GM18508 (cell line): ENCODE measurements at regions not wholly inside any gene's neighbourhood (a gene's known extent, or its start where the extent isn't known, plus 50 kb on each side); places are given as distances from the start of the nearest gene placed in this dataset.
"Not testable (repeated sequence)": the region's sequence is repeated elsewhere in the genome, so short reads cannot be mapped to it uniquely, and the experiment has no call there.

ENCODE experiments used
- ATAC-seq: cut with Tn5 transposase; IDR thresholded peaks from one replicate; pipeline ENCODE4 v1.9.1; 2021; ENCODE audit warnings: moderate number of reproducible peaks; ENCODE audit not compliant: insufficient read depth, unreplicated experiment

DNA sequence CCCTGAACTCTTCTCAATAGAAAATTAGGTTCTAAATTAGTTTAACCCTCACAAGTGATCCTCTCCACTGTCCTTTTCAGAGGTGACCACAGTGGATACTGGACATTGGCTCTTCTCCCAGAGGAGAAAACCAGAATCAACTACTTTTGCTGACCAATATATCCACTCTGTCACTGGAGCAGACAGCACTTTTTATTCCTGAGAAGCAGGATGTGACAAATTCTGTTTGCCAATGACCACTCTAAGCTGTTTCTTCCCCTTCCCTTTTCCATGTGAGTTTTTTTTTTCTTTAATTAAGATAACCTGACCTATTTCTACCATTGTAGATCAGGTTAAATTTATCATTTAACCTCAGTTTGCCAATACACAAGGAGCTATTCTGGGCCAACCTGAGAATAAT lies 79.7 kb upstream of the ZNF280D start:
- no peak for ATAC-seq

DNA sequence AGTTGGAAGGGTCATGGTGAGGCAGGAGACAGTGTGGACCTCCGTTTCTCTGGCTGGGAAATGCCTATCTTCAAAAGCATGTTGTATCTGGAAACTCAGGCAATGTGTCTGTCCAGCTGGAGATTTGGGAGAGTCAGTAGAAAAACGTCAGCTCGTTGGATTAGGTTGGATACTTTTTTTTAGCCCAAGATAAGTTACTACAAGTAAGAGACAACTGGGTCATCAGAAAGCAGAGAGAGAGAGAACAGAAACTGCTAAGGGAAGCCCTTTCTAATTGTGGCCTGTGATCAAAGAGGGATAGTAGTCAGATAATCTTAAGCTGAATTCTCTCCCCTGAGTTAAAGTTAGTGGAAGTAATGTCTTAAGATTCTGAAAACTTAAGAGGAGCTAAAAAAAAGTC lies 78.9 kb upstream of the ZNF280D start:
- no peak for ATAC-seq

GRCh38 chr15:56811586-56811985 lies 78.3 kb upstream of the ZNF280D start:
- no peak for ATAC-seq

DNA sequence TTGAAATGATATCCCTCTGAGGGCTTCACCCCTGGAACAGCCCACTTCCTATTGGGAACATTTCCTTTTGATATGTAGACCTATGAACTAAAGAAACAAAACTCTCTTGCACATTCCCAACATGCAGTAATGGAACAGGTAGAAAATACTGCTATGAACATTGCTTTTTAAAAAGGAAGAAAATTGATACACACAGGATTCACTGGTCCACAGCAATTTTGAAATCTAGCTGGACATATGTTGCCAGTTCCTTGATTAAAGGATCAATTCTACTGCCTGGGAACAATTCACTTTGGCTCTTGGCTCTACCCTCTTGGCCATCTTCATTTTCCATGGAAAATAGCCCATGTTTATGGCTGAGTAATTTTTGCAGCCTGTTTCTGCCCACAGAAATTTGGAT lies 74.9 kb upstream of the ZNF280D start:
- no peak for ATAC-seq

- no peak for ATAC-seq
Measured at GRCh38 chr15:56806148-56806536, 72.8 kb upstream of the ZNF280D start.

GRCh38 chr15:56805466-56806147 lies 72.3 kb upstream of the ZNF280D start:
- no peak for ATAC-seq

- no peak for ATAC-seq
Measured at GRCh38 chr15:56804938-56805337, 71.6 kb upstream of the ZNF280D start.

DNA sequence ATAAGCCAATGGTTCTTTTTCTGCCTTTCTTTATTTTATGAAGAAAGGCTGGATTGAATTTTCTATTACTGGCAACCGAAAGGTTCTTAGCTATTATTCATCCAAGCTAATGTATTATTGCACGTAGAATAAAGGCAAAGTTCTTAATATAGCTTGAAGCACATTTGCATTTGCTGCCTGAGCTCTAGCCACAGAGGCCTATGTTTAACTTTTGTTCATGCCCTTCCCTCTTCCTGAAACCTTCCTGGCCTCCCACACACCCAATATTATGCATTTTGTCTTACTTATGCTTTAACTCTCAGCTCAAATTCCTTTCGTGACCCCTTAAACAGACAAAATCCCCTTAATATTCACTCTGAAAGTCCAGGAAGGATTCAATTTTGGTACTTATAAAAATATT lies 71.0 kb upstream of the ZNF280D start:
- no peak for ATAC-seq

GRCh38 chr15:56802161-56802560 lies 68.9 kb upstream of the ZNF280D start:
- ATAC-seq: no peak

- ATAC-seq: no peak
Measured at GRCh38 chr15:56798639-56799038, 65.3 kb upstream of the ZNF280D start.

DNA sequence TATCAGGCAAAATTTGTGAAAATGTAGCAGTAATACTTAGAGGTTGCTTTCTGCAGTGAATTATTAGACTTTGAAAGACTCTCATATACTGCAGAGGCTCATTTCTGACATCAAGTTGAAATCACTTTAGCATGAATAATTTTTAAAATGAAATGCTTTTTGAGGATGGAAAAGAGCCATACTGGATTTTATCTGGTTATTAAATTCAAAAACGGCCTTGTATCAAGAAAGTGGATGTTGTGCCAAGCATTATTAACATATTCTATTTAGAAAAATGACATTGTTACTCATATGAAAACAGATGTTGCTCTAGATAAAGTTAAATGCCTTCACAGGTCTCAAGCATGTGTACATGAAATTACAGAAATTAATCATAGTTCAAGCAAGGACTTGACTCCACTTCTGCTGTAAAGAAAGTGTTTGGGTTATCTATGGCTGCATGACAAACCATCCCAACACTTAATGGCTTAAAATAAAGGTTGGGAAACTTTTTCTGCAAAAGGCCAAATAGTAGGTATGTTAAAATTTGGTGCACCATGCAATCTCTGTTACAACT lies 64.5 kb upstream of the ZNF280D start:
- no peak for ATAC-seq

DNA sequence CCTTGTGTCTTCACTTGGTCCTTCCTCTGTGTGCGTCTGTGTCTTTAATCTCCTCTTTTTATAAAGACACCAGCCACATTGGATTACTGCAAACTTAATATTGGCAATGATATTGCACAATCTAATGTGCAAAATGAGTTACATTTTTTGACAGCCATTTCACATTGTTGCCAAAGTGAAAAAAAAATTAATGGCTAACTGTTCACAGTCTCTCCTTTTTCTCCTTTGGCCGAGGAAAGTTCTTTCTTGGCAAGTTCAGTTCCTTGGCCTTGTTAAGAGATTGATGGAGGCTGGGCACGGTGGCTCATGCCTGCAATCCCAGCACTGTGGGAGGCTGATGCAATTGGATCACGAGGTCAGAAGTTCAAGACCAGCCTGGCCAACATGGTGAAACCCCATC lies 62.2 kb upstream of the ZNF280D start:
- no peak for ATAC-seq

GRCh38 chr15:56794553-56795329 lies 61.4 kb upstream of the ZNF280D start:
- ATAC-seq: no peak

DNA sequence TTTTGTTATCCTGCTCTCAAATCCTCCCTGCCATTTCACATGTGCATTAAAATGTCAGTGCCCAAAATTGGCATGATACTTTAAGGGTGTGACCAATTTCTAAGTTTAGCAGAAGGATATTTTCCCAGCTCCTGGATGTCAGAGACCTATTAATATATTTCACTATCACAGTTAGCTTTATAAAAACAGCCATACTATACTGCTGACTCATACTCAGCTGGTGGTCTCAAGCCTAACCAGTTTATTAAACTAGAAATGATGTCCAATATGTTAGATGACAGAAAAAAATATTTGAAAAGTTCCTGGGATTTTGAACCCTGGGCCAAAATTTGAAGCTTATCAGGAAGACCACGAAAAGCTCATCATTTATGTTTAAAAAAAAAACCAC lies 60.9 kb upstream of the ZNF280D start:
- ATAC-seq: no peak

GRCh38 chr15:56792211-56792610 lies 58.9 kb upstream of the ZNF280D start:
- no peak for ATAC-seq

DNA sequence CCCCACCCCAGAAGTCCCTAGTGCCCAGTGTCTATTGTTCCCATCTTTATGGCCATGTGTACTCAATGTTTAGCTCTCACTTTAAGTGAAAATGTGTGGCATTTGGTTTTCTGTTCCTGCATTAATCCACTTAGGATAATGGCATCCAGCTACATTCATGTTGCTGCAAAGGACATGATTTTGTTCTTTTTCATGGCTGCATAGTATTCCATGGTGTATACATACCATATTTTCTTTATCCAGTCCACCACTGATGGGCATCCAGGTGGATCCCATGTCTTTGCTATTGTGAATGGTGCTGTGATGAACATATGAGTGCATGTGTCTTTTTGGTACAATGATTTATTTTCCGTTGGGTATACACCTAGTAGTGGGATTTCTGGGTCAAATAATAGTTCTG lies 58.2 kb upstream of the ZNF280D start:
- not testable (repeated sequence) for ATAC-seq

DNA sequence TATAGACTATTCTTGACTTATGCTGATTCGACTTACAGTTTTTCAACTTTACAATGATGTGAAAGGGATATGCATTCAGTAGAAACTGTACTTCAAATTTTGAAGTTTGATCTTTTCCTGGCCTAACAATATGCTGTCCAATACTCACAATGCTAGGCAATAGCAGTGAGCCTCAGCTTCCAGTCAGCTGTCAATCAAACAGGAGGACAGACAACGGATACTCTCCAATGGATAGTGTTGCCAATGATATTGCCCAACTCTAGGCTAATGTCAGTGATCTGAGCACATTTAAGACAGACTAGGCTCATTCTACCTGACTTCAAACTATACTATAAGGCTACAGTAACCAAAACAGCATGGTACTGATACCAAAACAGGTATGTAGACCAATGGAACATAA lies 55.0 kb upstream of the ZNF280D start:
- ATAC-seq: no peak

DNA sequence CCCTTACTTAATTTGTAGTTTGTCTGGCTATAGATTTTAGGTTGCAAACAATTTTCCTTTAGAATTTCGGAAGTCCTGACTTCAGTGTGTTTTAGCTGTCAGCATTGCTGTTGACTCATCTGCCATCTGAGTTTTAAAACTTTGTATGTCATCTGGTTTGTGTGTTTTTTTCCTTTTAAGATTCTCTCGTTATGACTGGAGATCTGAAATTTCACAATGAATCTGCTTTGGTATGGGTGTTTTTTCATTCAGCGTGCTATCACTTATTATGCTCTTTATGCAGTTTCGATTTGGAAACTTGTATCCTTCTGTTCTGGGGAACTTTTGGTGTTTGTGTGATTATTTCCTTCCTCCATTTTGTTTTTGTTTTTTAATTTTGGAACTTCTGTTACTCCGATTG lies 53.7 kb upstream of the ZNF280D start:
- no peak for ATAC-seq

GRCh38 chr15:56783857-56784661 lies 50.8 kb upstream of the ZNF280D start:
- no peak for ATAC-seq

GRCh38 chr15:56783156-56783856 lies 50.0 kb upstream of the ZNF280D start:
- no peak for ATAC-seq
